Testis (tissue), 2 donors: ENCODE measurements at regions not wholly inside any gene's neighbourhood (a gene's known extent, or its start where the extent isn't known, plus 50 kb on each side); places are given as distances from the start of the nearest gene placed in this dataset.
A peak's percentile ranks its signal among the peaks of the same experiment; 100 is the strongest.

Source experiments
- DNase-seq: peaks from one replicate; pipeline ENCODE4 v3.0.0-alpha.2; 2019
- H3K27ac ChIP-seq, 2 donors: fragments of 200-600 bp; sonication (generic); one replicate each; pipeline ENCODE4 v1.5.1; 2019
- H3K27me3 ChIP-seq: fragments of 200-600 bp; sonication (generic); one replicate; pipeline ENCODE4 v1.5.1; 2019
- H3K36me3 ChIP-seq: fragments of 200-600 bp; sonication (generic); one replicate; pipeline ENCODE4 v1.5.1; 2017; ENCODE audit warnings: low read depth; ENCODE audit errors: missing control alignments
- H3K4me1 ChIP-seq: fragments of 200-600 bp; sonication (generic); one replicate; pipeline ENCODE4 v1.5.1; 2019
- H3K4me3 ChIP-seq, 2 donors: fragments of 200-600 bp; sonication (generic); one replicate each; pipeline ENCODE4 v1.5.1; 2017 to 2019
- H3K9me3 ChIP-seq: fragments of 200-600 bp; sonication (generic); one replicate; pipeline ENCODE4 v1.5.1; 2017
- POLR2A ChIP-seq: fragments of 450-650 bp; IDR thresholded peaks from one replicate; pipeline ENCODE4 v1.6.1; 2017; ENCODE audit warnings: antibody characterized with exemption, mild to moderate bottlenecking, moderate library complexity
- WGBS, 2 donors: methylation state at CpG; one replicate each; pipeline ENCODE4 v1.1.5; 2018; 5-methylcytosine and 5-hydroxymethylcytosine counted together
- intact Hi-C: fragments of 100-400 bp; cut with DNase I; formaldehyde crosslinking; loops from one replicate; pipeline ENCODE4 v1.15.1; 2023; ENCODE audit warnings: low total_unique reads
- TF ChIP-seq, protein P1 (sequence below), 3 experiments: fragments of 450-650 bp in 2 of 3; fragments of 200-600 bp in 1 of 3; sonication (generic) in 1 of 3; IDR thresholded peaks; one replicate each; pipeline ENCODE4 v1.5.1; 2016 to 2019; ENCODE audit warnings: antibody characterized with exemption in 3 of 3, mild to moderate bottlenecking in 2 of 3, moderate library complexity in 1 of 3

DNA sequence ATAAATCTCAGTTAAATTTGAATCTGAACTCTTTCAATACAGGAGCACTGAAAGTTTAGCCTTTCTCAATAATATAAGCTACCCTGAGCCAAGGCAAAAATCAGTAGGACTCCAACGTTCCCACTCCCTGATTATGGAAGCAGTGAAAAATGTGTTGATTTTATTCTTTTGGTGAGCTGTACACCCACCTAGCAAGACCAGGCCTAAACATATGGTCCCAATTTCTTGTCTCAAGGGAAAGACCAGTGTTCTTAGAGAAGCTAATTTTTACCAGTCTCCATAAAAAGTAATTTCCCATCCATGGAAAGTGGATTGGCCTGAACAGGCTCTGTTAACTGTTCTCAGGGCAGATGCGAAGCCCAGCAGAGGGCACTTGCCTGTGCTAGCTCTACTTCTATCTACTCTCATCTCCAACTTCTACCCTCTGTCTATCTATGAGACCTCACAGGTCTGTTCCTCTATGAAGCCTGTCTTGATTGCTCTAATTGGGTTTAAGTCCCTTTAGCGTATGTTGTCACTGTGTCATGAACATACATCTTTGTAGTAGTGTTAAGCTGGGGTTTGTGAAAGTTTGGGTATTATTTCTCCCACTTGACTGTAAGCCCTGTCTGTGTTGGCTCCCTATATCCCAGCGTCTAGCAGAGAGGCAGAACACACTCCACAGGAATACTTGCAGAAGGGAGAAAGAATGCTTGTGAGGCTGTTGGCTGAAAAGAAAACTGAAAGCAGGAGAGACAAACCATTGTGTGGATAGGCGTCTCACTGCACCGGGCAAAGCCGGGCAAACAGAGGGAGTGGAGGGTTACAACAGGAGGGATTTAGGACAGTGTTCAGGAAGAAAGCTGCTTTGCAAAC is 167.1 kb upstream of the MAF start:
- no peaks in the 10 kb centered on the region for H3K36me3 ChIP-seq
- no peaks in the 10 kb centered on the region for H3K9me3 ChIP-seq
- peak overlapping the region; percentile 63 to 76 for H3K27ac ChIP-seq
- 45 to 50% methylated on average over 7 of the region's 7 CpGs for WGBS, 2 donors
- peak; percentile 54 for DNase-seq
- H3K4me1 ChIP-seq = peaks cover 17% of the 10 kb centered on the region
- no peaks in the 10 kb centered on the region for H3K27me3 ChIP-seq
- intact Hi-C loops = no loop called here
- no peak overlapping the region for H3K4me3 ChIP-seq
- TF ChIP-seq, protein P1, sequence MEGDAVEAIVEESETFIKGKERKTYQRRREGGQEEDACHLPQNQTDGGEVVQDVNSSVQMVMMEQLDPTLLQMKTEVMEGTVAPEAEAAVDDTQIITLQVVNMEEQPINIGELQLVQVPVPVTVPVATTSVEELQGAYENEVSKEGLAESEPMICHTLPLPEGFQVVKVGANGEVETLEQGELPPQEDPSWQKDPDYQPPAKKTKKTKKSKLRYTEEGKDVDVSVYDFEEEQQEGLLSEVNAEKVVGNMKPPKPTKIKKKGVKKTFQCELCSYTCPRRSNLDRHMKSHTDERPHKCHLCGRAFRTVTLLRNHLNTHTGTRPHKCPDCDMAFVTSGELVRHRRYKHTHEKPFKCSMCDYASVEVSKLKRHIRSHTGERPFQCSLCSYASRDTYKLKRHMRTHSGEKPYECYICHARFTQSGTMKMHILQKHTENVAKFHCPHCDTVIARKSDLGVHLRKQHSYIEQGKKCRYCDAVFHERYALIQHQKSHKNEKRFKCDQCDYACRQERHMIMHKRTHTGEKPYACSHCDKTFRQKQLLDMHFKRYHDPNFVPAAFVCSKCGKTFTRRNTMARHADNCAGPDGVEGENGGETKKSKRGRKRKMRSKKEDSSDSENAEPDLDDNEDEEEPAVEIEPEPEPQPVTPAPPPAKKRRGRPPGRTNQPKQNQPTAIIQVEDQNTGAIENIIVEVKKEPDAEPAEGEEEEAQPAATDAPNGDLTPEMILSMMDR (IDR thresholded peaks at IDR 0.05) = peak in 2 of 3 experiments; percentile 11 to 15
- TF ChIP-seq POLR2A = no peak

- TF ChIP-seq, protein P1 (IDR thresholded peaks at IDR 0.05) = no peak
- TF ChIP-seq POLR2A = no peak
- no peaks in the 10 kb centered on the region for H3K36me3 ChIP-seq
- intact Hi-C loops = no loop called here
These were observed 165.4 kb upstream of the MAF start for GRCh38 chr16:79765901-79766394.

DNA sequence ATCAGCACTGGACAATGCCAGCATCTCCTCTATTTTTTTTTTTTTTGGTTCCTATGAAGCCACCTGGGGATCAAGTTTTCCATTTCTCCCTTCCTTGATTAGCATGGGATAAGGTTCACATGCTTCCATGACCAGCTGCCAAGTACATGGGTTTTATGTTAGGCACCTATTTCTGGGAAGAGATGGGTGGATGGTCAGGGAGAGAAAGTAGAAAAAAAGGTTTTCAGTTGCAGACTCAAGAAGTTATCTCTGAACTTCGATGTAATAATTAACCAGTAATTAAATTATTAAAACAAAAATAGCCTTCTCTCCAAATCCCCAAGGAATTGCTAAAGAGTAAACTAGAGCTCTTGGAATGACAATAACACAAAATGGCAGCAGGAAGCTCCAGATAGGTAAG is 164.9 kb upstream of the MAF start:
- 58 to 59% methylated on average over 1 of the region's 1 CpG for WGBS, 2 donors
- Histone ChIP-seq H3K27me3 (no peaks in the 10 kb centered on the region), H3K36me3 (no peaks in the 10 kb centered on the region), H3K4me1 (peaks cover 17% of the 10 kb centered on the region), H3K27ac (no peak overlapping the region), H3K4me3 (no peak overlapping the region), H3K9me3 (no peaks in the 10 kb centered on the region)
- no peak for TF ChIP-seq POLR2A
- TF ChIP-seq, protein P1 (IDR thresholded peaks at IDR 0.05) = no peak
- intact Hi-C loops = no loop called here
- DNase-seq = no peak

More at GRCh38 chr16:79765901-79766394, 165.4 kb upstream of the MAF start:
- DNase-seq = no peak
- H3K4me1 ChIP-seq = peaks cover 17% of the 10 kb centered on the region
- no peak overlapping the region for H3K4me3 ChIP-seq
- H3K27me3 ChIP-seq = no peaks in the 10 kb centered on the region
- 87 to 90% methylated on average over 2 of the region's 2 CpGs for WGBS, 2 donors
- H3K9me3 ChIP-seq = no peaks in the 10 kb centered on the region
- H3K27ac ChIP-seq = no peak overlapping the region

- no peaks in the 10 kb centered on the region for H3K36me3 ChIP-seq
- H3K4me1 ChIP-seq = peaks cover 15% of the 10 kb centered on the region
- WGBS, 2 donors = 82 to 84% methylated on average over 8 of the region's 8 CpGs
- intact Hi-C loops = no loop called here
- no peaks in the 10 kb centered on the region for H3K27me3 ChIP-seq
- DNase-seq = no peak
- no peak overlapping the region for H3K27ac ChIP-seq
- TF ChIP-seq POLR2A = no peak
- TF ChIP-seq, protein P1 (IDR thresholded peaks at IDR 0.05) = no peak
- H3K4me3 ChIP-seq = no peak overlapping the region
- H3K9me3 ChIP-seq = no peaks in the 10 kb centered on the region
These were observed 164.0 kb upstream of the MAF start for GRCh38 chr16:79764415-79765110.
